K562 (cell line): ENCODE measurements at regions not wholly inside any gene's neighbourhood (a gene's known extent, or its start where the extent isn't known, plus 50 kb on each side); places are given as distances from the start of the nearest gene placed in this dataset.

ENCODE experiments used
- ATAC-seq: fragments of 200-7000 bp; cut with Tn5 transposase; 3 replicates; pipeline ENCODE4 v1.9.1; 2020; ENCODE audit warnings: moderate library complexity
- BruUV-seq: library from RNA; stranded (reverse); fragments of 400-500 nt; replicated peaks from 2 replicates; lab custom pipeline; 2021; lab: Mats Ljungman, UMichigan
- CTCF ChIA-PET: fragments of 300-600 bp; formaldehyde crosslinking; extraction: SDS; loops from one replicate; lab custom pipeline; 2021; ENCODE audit warnings: low intra/inter-chr PET ratio; lab: Yijun Ruan, JAX
- POLR2A ChIA-PET: fragments of 300-600, 350-650 bp; sonication (Branson Sonifier 250); formaldehyde crosslinking; extraction: SDS; loops from one replicate; lab custom pipeline; 2021; ENCODE audit warnings: antibody characterized with exemption, inconsistent platforms; lab: Yijun Ruan, JAX
- DNase-seq, 4 experiments: peaks; one replicate each; pipeline versions ENCODE4 v3.0.0 to v3.0.0-alpha.2; 2011 to 2018; ENCODE audit warnings: low spot score in 3 of 4, mixed read lengths in 3 of 4; ENCODE audit errors: extremely low read depth in 1 of 4
- FAIRE-seq: peaks from 2 replicates; lab custom pipeline; 2011; peaks lifted over from hg19 to GRCh38; lab: Jason Lieb, UNC
- H2AFZ ChIP-seq: 2 replicates; pipeline ENCODE4 v1.6.0; 2011; ENCODE audit warnings: low read depth, low read length, control low read depth, inconsistent platforms
- H3K27ac ChIP-seq: fragments of 200-600 bp; 3 replicates; pipeline ENCODE4 v1.8.0; 2011; ENCODE audit warnings: low read depth, mild to moderate bottlenecking, control low read depth, inconsistent platforms, low read length, moderate library complexity, mixed read lengths; ENCODE audit errors: extremely low read depth
- H3K27me3 ChIP-seq, 2 experiments: fragments of 300-600 bp in 1 of 2; 2 replicates in 1 of 2; 3 replicates in 1 of 2; pipeline versions ENCODE4 v1.6.0 to v1.8.0; 2011; ENCODE audit warnings: inconsistent platforms in 2 of 2, low read length in 2 of 2, mild to moderate bottlenecking in 1 of 2, mixed read lengths in 1 of 2, moderate library complexity in 1 of 2; ENCODE audit not compliant: control insufficient read depth in 2 of 2, insufficient read depth in 2 of 2
- H3K36me3 ChIP-seq: fragments of 300-600 bp; 3 replicates; pipeline ENCODE4 v1.8.0; 2011; ENCODE audit warnings: mild to moderate bottlenecking, low read length, inconsistent platforms; ENCODE audit not compliant: control insufficient read depth, insufficient read depth
- H3K4me1 ChIP-seq, 2 experiments: fragments of 200-600 bp in 1 of 2; replicated peaks in 1 of 2; 2 replicates in 1 of 2; 3 replicates in 1 of 2; pipeline versions ENCODE4 v1.5.1 to v1.8.0; 2011; ENCODE audit warnings: inconsistent platforms in 2 of 2, low read length in 2 of 2, mild to moderate bottlenecking in 1 of 2, mixed read lengths in 1 of 2, moderate library complexity in 1 of 2; ENCODE audit not compliant: control insufficient read depth in 2 of 2, insufficient read depth in 2 of 2
- H3K4me2 ChIP-seq: 2 replicates; pipeline ENCODE4 v1.6.1; 2011; ENCODE audit warnings: low read length, control low read depth, inconsistent platforms, mixed read lengths; ENCODE audit not compliant: insufficient read depth
- H3K4me3 ChIP-seq: fragments of 200-600 bp; sonication (generic), shearing (Covaris generic); 2 replicates; pipeline ENCODE4 v1.5.1; 2016; ENCODE audit warnings: control low read depth, inconsistent platforms
- H3K79me2 ChIP-seq: fragments of 200-600 bp; 3 replicates; pipeline ENCODE4 v1.8.0; 2011; ENCODE audit warnings: low read length, inconsistent platforms; ENCODE audit not compliant: control insufficient read depth, insufficient read depth
- H3K9ac ChIP-seq, 2 experiments: 2 replicates each; pipeline versions ENCODE4 v1.6.0 to v1.6.1; 2011; ENCODE audit warnings: low read depth in 2 of 2, low read length in 2 of 2, control low read depth in 1 of 2, inconsistent platforms in 1 of 2, mild to moderate bottlenecking in 1 of 2, mixed read lengths in 1 of 2; ENCODE audit not compliant: insufficient read depth in 1 of 2
- H3K9me1 ChIP-seq: one replicate; pipeline ENCODE4 v1.6.0; 2011; ENCODE audit warnings: inconsistent platforms, mild to moderate bottlenecking, low read length, moderate library complexity; ENCODE audit not compliant: control insufficient read depth, insufficient read depth
- H3K9me3 ChIP-seq: replicated peaks from 2 replicates; pipeline ENCODE4 v1.5.1; 2011; ENCODE audit warnings: low read depth, low read length, inconsistent platforms; ENCODE audit not compliant: control insufficient read depth, insufficient read depth
- H4K20me1 ChIP-seq: replicated peaks from 2 replicates; pipeline ENCODE4 v1.6.1; 2011; ENCODE audit warnings: low read length, inconsistent platforms, mixed read lengths; ENCODE audit not compliant: control insufficient read depth, insufficient read depth
- CEBPB ChIP-seq: fragments of 450-650 bp; IDR thresholded peaks from 2 replicates; pipeline ENCODE4 v1.6.1; 2016; ENCODE audit warnings: missing genetic modification characterization, missing compliant biosample characterization
- EP400 ChIP-seq: fragments of 450-650 bp; IDR thresholded peaks from 2 replicates; pipeline ENCODE4 v1.6.1; 2017; ENCODE audit warnings: antibody characterized with exemption, mild to moderate bottlenecking, moderate library complexity
- HDAC6 ChIP-seq: IDR thresholded peaks from 2 replicates; pipeline ENCODE4 v1.6.1; 2012; ENCODE audit warnings: low read depth, mild to moderate bottlenecking, control low read depth, inconsistent platforms, low read length, moderate library complexity
- ILK ChIP-seq: fragments of 450-650 bp; IDR thresholded peaks from 2 replicates; pipeline ENCODE4 v1.6.1; 2016; ENCODE audit warnings: missing genetic modification characterization, low read depth, mild to moderate bottlenecking, missing compliant biosample characterization, moderate library complexity, borderline replicate concordance
- KAT2B ChIP-seq: IDR thresholded peaks from one replicate; pipeline ENCODE4 v1.6.1; 2012; ENCODE audit warnings: low read depth, mild to moderate bottlenecking, control low read depth, inconsistent platforms, low read length, moderate library complexity
- MEIS2 ChIP-seq: fragments of 450-650 bp; IDR thresholded peaks from 2 replicates; pipeline ENCODE4 v1.6.1; 2014; ENCODE audit warnings: mild to moderate bottlenecking; ENCODE audit not compliant: partially characterized antibody
- NBN ChIP-seq: fragments of 450-650 bp; IDR thresholded peaks from 2 replicates; pipeline ENCODE4 v1.6.1; 2016; ENCODE audit warnings: low read depth, mild to moderate bottlenecking
- NR2C1 ChIP-seq, 2 experiments: fragments of 450-650 bp; IDR thresholded peaks; 2 replicates each; pipeline ENCODE4 v1.6.1; 2017; ENCODE audit warnings: mild to moderate bottlenecking in 2 of 2, antibody characterized with exemption in 1 of 2, inconsistent platforms in 1 of 2, missing compliant biosample characterization in 1 of 2, missing genetic modification characterization in 1 of 2
- SIN3A ChIP-seq, 2 experiments: fragments of 150-350 bp in 1 of 2; IDR thresholded peaks; 2 replicates each; pipeline ENCODE4 v1.6.1; 2011 to 2016; ENCODE audit warnings: borderline replicate concordance in 2 of 2, low read depth in 2 of 2, low read length in 2 of 2, mild to moderate bottlenecking in 2 of 2, moderate library complexity in 2 of 2; ENCODE audit not compliant: control insufficient read depth in 1 of 2
- SMAD3 ChIP-seq: fragments of 450-650 bp; formaldehyde crosslinking; conservative IDR thresholded peaks from 2 replicates; pipeline ENCODE4 v1.4.0; 2020; ENCODE audit warnings: mild to moderate bottlenecking
- SMARCA4 ChIP-seq: fragments of 450-650 bp; IDR thresholded peaks from 2 replicates; pipeline ENCODE4 v1.6.1; 2016
- TEAD4 ChIP-seq, 2 experiments: sonication (generic) in 1 of 2; formaldehyde crosslinking in 1 of 2; IDR thresholded peaks; 2 replicates each; pipeline versions ENCODE4 v1.6.1 to v1.8.0; 2012 to 2022; ENCODE audit warnings: borderline replicate concordance in 1 of 2, inconsistent platforms in 1 of 2, low read length in 1 of 2, mild to moderate bottlenecking in 1 of 2, missing genetic modification reagents in 1 of 2
- THRAP3 ChIP-seq: fragments of 450-650 bp; IDR thresholded peaks from 2 replicates; pipeline ENCODE4 v1.6.1; 2016; ENCODE audit warnings: mild to moderate bottlenecking, inconsistent platforms, borderline replicate concordance
- WGBS: fragments of 100-300 bp; shearing (Covaris generic); methylation state at CpG from one replicate; pipeline ENCODE4 v1.1.6; 2016; ENCODE audit warnings: low coverage, mixed read lengths; ENCODE audit not compliant: insufficient coverage; ENCODE audit errors: missing lambda C conversion rate; 5-methylcytosine and 5-hydroxymethylcytosine counted together
- in situ Hi-C: fragments of 300-500 bp; cut with MboI; formaldehyde crosslinking; loops from 4 replicates; pipeline ENCODE4 v1.15.0; 2018; ENCODE audit warnings: inconsistent platforms, mixed read lengths
- intact Hi-C: fragments of 100-400 bp; cut with micrococcal nuclease; formaldehyde crosslinking; loops from 2 replicates; pipeline ENCODE4 v1.14.2; 2022
- TF ChIP-seq, protein P1 (sequence below): fragments of 450-650 bp; IDR thresholded peaks from 2 replicates; pipeline ENCODE4 v1.6.1; 2018; ENCODE audit not compliant: partially characterized antibody
- TF ChIP-seq, protein P2 (sequence below): fragments of 450-650 bp; IDR thresholded peaks from 2 replicates; pipeline ENCODE4 v1.6.1; 2014; ENCODE audit warnings: low read depth, mild to moderate bottlenecking, moderate library complexity, borderline replicate concordance

GRCh38 chr4:162727232-162727631, 439.5 kb downstream of the NAF1 start:
- Histone ChIP-seq H3K9ac (no peak overlapping the region), H3K36me3 (no peaks in the 10 kb centered on the region), H3K9me1 (no peaks in the 10 kb centered on the region), H4K20me1 (no peaks in the 10 kb centered on the region), H3K79me2 (no peaks in the 10 kb centered on the region), H3K27ac (no peak overlapping the region), H2AFZ (no peak overlapping the region), H3K4me1 (no peaks in the 10 kb centered on the region), H3K9me3 (no peaks in the 10 kb centered on the region), H3K4me2 (no peak overlapping the region), H3K27me3 (no peaks in the 10 kb centered on the region), H3K4me3 (no peak overlapping the region)
- intact Hi-C loops (no loop called here), in situ Hi-C loops (no loop called here)
- DNase-seq (peak in 2 of 4 experiments; percentile 14 to 71), ATAC-seq (peak; percentile 98), FAIRE-seq (no peak)
- CTCF ChIA-PET: no interaction called here
- POLR2A ChIA-PET: no interaction called here
- WGBS: under 1% methylated on average over 7 of the region's 8 CpGs
- no TSS peak for BruUV-seq
- no peak for TF ChIP-seq NR2C1 (IDR thresholded peaks at IDR 0.05)
- TF ChIP-seq NR2C1 (tag; IDR thresholded peaks at IDR 0.05): no peak
- TF ChIP-seq EP400: peak; percentile 22; the same call in 1 of the 2 replicates
- no peak for TF ChIP-seq ILK (tag)
- 0 out of 2 replicates have a peak, but pooled peaks have one; percentile 11 for TF ChIP-seq SMARCA4
- TF ChIP-seq TEAD4 (IDR thresholded peaks at IDR 0.05; ENCODE audit: low read length): peak; percentile 64; the same call in 1 of the 2 replicates
- no peak for TF ChIP-seq TEAD4 (CRISPR knock-in tag; IDR thresholded peaks at IDR 0.05; ENCODE audit: borderline replicate concordance)
- TF ChIP-seq SMAD3 (CRISPR knock-in tag): no peak
- TF ChIP-seq, protein P1, sequence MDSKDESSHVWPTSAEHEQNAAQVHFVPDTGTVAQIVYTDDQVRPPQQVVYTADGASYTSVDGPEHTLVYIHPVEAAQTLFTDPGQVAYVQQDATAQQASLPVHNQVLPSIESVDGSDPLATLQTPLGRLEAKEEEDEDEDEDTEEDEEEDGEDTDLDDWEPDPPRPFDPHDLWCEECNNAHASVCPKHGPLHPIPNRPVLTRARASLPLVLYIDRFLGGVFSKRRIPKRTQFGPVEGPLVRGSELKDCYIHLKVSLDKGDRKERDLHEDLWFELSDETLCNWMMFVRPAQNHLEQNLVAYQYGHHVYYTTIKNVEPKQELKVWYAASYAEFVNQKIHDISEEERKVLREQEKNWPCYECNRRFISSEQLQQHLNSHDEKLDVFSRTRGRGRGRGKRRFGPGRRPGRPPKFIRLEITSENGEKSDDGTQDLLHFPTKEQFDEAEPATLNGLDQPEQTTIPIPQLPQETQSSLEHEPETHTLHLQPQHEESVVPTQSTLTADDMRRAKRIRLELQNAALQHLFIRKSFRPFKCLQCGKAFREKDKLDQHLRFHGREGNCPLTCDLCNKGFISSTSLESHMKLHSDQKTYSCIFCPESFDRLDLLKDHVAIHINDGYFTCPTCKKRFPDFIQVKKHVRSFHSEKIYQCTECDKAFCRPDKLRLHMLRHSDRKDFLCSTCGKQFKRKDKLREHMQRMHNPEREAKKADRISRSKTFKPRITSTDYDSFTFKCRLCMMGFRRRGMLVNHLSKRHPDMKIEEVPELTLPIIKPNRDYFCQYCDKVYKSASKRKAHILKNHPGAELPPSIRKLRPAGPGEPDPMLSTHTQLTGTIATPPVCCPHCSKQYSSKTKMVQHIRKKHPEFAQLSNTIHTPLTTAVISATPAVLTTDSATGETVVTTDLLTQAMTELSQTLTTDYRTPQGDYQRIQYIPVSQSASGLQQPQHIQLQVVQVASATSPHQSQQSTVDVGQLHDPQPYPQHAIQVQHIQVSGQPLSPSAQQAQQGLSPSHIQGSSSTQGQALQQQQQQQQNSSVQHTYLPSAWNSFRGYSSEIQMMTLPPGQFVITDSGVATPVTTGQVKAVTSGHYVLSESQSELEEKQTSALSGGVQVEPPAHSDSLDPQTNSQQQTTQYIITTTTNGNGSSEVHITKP: peak; percentile 10
- TF ChIP-seq SIN3A (IDR thresholded peaks at IDR 0.05; ENCODE audit: borderline replicate concordance in 2 of 2, control insufficient read depth in 1 of 2, low read depth in 2 of 2, low read length in 2 of 2): no peak
- TF ChIP-seq MEIS2: peak; percentile 87
- no peak for TF ChIP-seq KAT2B
- TF ChIP-seq, protein P2, sequence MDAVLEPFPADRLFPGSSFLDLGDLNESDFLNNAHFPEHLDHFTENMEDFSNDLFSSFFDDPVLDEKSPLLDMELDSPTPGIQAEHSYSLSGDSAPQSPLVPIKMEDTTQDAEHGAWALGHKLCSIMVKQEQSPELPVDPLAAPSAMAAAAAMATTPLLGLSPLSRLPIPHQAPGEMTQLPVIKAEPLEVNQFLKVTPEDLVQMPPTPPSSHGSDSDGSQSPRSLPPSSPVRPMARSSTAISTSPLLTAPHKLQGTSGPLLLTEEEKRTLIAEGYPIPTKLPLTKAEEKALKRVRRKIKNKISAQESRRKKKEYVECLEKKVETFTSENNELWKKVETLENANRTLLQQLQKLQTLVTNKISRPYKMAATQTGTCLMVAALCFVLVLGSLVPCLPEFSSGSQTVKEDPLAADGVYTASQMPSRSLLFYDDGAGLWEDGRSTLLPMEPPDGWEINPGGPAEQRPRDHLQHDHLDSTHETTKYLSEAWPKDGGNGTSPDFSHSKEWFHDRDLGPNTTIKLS: no peak
- TF ChIP-seq NBN: no peak
- no peak for TF ChIP-seq HDAC6
- peak; percentile 59 for TF ChIP-seq CEBPB (tag)
- no peak for TF ChIP-seq THRAP3
